ENCODE measurements at regions not wholly inside any gene's neighbourhood (a gene's known extent, or its start where the extent isn't known, plus 50 kb on each side); places are given as distances from the start of the nearest gene placed in this dataset.

GRCh38 chr3:43996379-43997301 is 245.0 kb upstream of the TOPAZ1 start:
- TF ChIP-seq POLR2AphosphoS5 (IDR thresholded peaks at IDR 0.05; ENCODE audit: low read depth) (no peak), ZNF331 (CRISPR knock-in tag; IDR thresholded peaks at IDR 0.05; ENCODE audit: low read depth) (no peak), CTCF (conservative IDR thresholded peaks at IDR 0.05; ENCODE audit: low read depth in 2 of 2) (peak; percentile 13 to 63; a peak in 2 of 4 replicates), EZH2 (IDR thresholded peaks at IDR 0.05; ENCODE audit: low read depth, unreplicated experiment) (peak; percentile 58), ETS1 (IDR thresholded peaks at IDR 0.05) (no peak)
- H3K4me3 Mint-ChIP-seq = peak overlapping the region; percentile 88

GRCh38 chr3:43997316-43997715 is 244.4 kb upstream of the TOPAZ1 start:
- Histone ChIP-seq H3K4me1 (ENCODE audit: insufficient read depth) (peaks cover 39% of the 10 kb centered on the region), H3K36me3 (ENCODE audit: insufficient read depth) (no peaks in the 10 kb centered on the region), H3K79me2 (replicated peaks; ENCODE audit: insufficient read depth) (peaks cover 9% of the 10 kb centered on the region; the same call in 1 of the 2 replicates), H3K27ac (ENCODE audit: low read depth) (no peak overlapping the region), H3F3A (replicated peaks; ENCODE audit: low read depth) (0 out of 2 replicates have a peak, but pooled peaks cover 11% of the 10 kb centered on the region), H3K4me2 (peak overlapping the region; percentile 99), H4K20me1 (replicated peaks; ENCODE audit: insufficient read depth) (no peaks in the 10 kb centered on the region; the same call in 1 of the 2 replicates), H3K27me3 (ENCODE audit: insufficient read depth) (peaks cover 80% of the 10 kb centered on the region), H3K9me2 (ENCODE audit: insufficient read depth) (no peaks in the 10 kb centered on the region), H2AFZ (peak overlapping the region; percentile 98), H3K4me3 (peak overlapping the region; percentile 91)
- DNase-seq (ENCODE audit: low spot score) = peak; percentile 22
- Mint-ChIP-seq H3K9me3 (peaks cover 12% of the 10 kb centered on the region), H3K27ac (no peak overlapping the region), H3K4me3 (peak overlapping the region; percentile 88), H3K27me3 (ENCODE audit: insufficient read depth, low read depth, poor library complexity) (peaks cover 79% of the 10 kb centered on the region), H3K4me1 (peaks cover 22% of the 10 kb centered on the region), H3K36me3 (ENCODE audit: low read depth) (peaks cover 7% of the 10 kb centered on the region)
- ATAC-seq = no peak
- TF ChIP-seq EZH2 (IDR thresholded peaks at IDR 0.05; ENCODE audit: low read depth, unreplicated experiment) = no peak
- TF ChIP-seq EZH2phosphoT487 (IDR thresholded peaks at IDR 0.05; ENCODE audit: unreplicated experiment) = no peak
- no peak for TF ChIP-seq ZNF114 (CRISPR knock-in tag; IDR thresholded peaks at IDR 0.05)
- TF ChIP-seq REST (IDR thresholded peaks at IDR 0.05; ENCODE audit: unreplicated experiment) = no peak
- no peak for TF ChIP-seq CTCF (conservative IDR thresholded peaks at IDR 0.05; ENCODE audit: low read depth in 2 of 2)
- TF ChIP-seq ZNF331 (CRISPR knock-in tag; IDR thresholded peaks at IDR 0.05; ENCODE audit: low read depth) = no peak

More at GRCh38 chr3:43996379-43997301, 245.0 kb upstream of the TOPAZ1 start:
- peaks cover 22% of the 10 kb centered on the region for H3K4me1 Mint-ChIP-seq
- Histone ChIP-seq H2AFZ (peak overlapping the region; percentile 98), H3K4me2 (peak overlapping the region; percentile 99), H3K36me3 (ENCODE audit: insufficient read depth) (no peaks in the 10 kb centered on the region), H3K9me2 (ENCODE audit: insufficient read depth) (no peaks in the 10 kb centered on the region), H3K4me3 (peak overlapping the region; percentile 91), H3F3A (replicated peaks; ENCODE audit: low read depth) (0 out of 2 replicates have a peak, but pooled peaks cover 11% of the 10 kb centered on the region), H3K27ac (ENCODE audit: low read depth) (no peak overlapping the region), H4K20me1 (replicated peaks; ENCODE audit: insufficient read depth) (no peaks in the 10 kb centered on the region; the same call in 1 of the 2 replicates), H3K4me1 (ENCODE audit: insufficient read depth) (peaks cover 38% of the 10 kb centered on the region), H3K79me2 (replicated peaks; ENCODE audit: insufficient read depth) (peaks cover 9% of the 10 kb centered on the region; the same call in 1 of the 2 replicates), H3K27me3 (ENCODE audit: insufficient read depth) (peaks cover 87% of the 10 kb centered on the region)
- peaks cover 18% of the 10 kb centered on the region for H3K9me3 Mint-ChIP-seq
- H3K27me3 Mint-ChIP-seq (ENCODE audit: insufficient read depth, low read depth, poor library complexity) = peaks cover 79% of the 10 kb centered on the region
- peak; percentile 76 for DNase-seq (ENCODE audit: low spot score)
- H3K27ac Mint-ChIP-seq = no peak overlapping the region
- peaks cover 7% of the 10 kb centered on the region for H3K36me3 Mint-ChIP-seq (ENCODE audit: low read depth)
- peak; percentile 24 for ATAC-seq
